HCT116 (cell line): ENCODE measurements at regions not wholly inside any gene's neighbourhood (a gene's known extent, or its start where the extent isn't known, plus 50 kb on each side); places are given as distances from the start of the nearest gene placed in this dataset.

Experiments used
- ATAC-seq: fragments of 200-7000 bp; cut with Tn5 transposase; 2 replicates; pipeline ENCODE4 v1.9.1; 2020; ENCODE audit warnings: mild to moderate bottlenecking, moderate library complexity
- BruUV-seq: library from RNA; stranded (reverse); fragments of 400-500 nt; replicated peaks from 2 replicates; lab custom pipeline; 2021; lab: Mats Ljungman, UMichigan
- CTCF ChIA-PET: fragments of 300-600 bp; sonication (Branson Sonifier 250); formaldehyde crosslinking; loops from one replicate; lab custom pipeline; 2021; ENCODE audit warnings: antibody characterized with exemption; lab: Charles Lee
- POLR2A ChIA-PET: fragments of 300-600, 350-600 bp; sonication (Branson Sonifier 250); formaldehyde crosslinking; loops from one replicate; lab custom pipeline; 2021; ENCODE audit warnings: antibody characterized with exemption; lab: Charles Lee
- RAD21 ChIA-PET, 2 experiments: fragments of 300-600 bp; sonication (Branson Sonifier 250); formaldehyde crosslinking; loops; one replicate each; lab custom pipeline; 2023; ENCODE audit warnings: low total read pairs in 2 of 2; ENCODE audit not compliant: uncharacterized antibody in 2 of 2, unreplicated experiment in 2 of 2, low non-redundant PET in 1 of 2; lab: Charles Lee
- DNase-seq: peaks from one replicate; pipeline ENCODE4 v3.0.0-alpha.2; 2010; ENCODE audit warnings: low read depth, low spot score
- H2AFZ ChIP-seq: fragments of 200-600 bp; shearing (Covaris generic), sonication (generic); 2 replicates; pipeline ENCODE4 v1.6.1; 2017; ENCODE audit warnings: low read depth, mixed run types, mixed read lengths, antibody characterized with exemption, low read length; ENCODE audit not compliant: poor library complexity, severe bottlenecking
- H3K27ac ChIP-seq: 2 replicates; pipeline ENCODE4 v1.5.1; 2012; ENCODE audit warnings: low read depth, low read length
- H3K27me3 ChIP-seq: fragments of 200-600 bp; sonication (generic); 2 replicates; pipeline ENCODE4 v1.6.1; 2016; ENCODE audit warnings: mixed run types, low read length, mixed read lengths; ENCODE audit not compliant: insufficient read depth
- H3K36me3 ChIP-seq, 2 experiments: fragments of 200-500 bp in 1 of 2; fragments of 200-600 bp in 1 of 2; sonication (Bioruptor generic) in 1 of 2; sonication (generic) in 1 of 2; 2 replicates each; pipeline versions ENCODE4 v1.5.1 to v1.6.1; 2014 to 2016; ENCODE audit warnings: low read length in 2 of 2, inconsistent platforms in 1 of 2, mixed read lengths in 1 of 2, mixed run types in 1 of 2; ENCODE audit not compliant: insufficient read depth in 2 of 2, control insufficient read depth in 1 of 2
- H3K4me1 ChIP-seq, 2 experiments: fragments of 200-600 bp in 1 of 2; sonication (generic) in 1 of 2; 2 replicates each; pipeline versions ENCODE4 v1.5.1 to v1.6.1; 2012 to 2017; ENCODE audit warnings: low read length in 2 of 2, inconsistent platforms in 1 of 2, mild to moderate bottlenecking in 1 of 2, mixed read lengths in 1 of 2, mixed run types in 1 of 2, moderate library complexity in 1 of 2; ENCODE audit not compliant: insufficient read depth in 2 of 2, control insufficient read depth in 1 of 2
- H3K4me2 ChIP-seq: fragments of 200-600 bp; sonication (generic); 2 replicates; pipeline ENCODE4 v1.6.1; 2017; ENCODE audit warnings: mixed run types, low read length, mixed read lengths
- H3K4me3 ChIP-seq, 2 experiments: fragments of 200-600 bp in 1 of 2; sonication (generic) in 1 of 2; replicated peaks in 1 of 2; 2 replicates each; pipeline ENCODE4 v1.5.1; 2011 to 2016; ENCODE audit warnings: low read length in 2 of 2, control low read depth in 1 of 2, low read depth in 1 of 2, mild to moderate bottlenecking in 1 of 2, mixed read lengths in 1 of 2, mixed run types in 1 of 2
- H3K79me2 ChIP-seq: fragments of 200-600 bp; sonication (generic); 2 replicates; pipeline ENCODE4 v1.6.1; 2017; ENCODE audit warnings: mild to moderate bottlenecking, mixed run types, low read length, moderate library complexity, mixed read lengths; ENCODE audit not compliant: insufficient read depth
- H3K9ac ChIP-seq: fragments of 200-600 bp; sonication (generic); 2 replicates; pipeline ENCODE4 v1.6.1; 2016; ENCODE audit warnings: low read length, mixed read lengths
- H3K9me2 ChIP-seq: fragments of 200-600 bp; sonication (generic), shearing (Covaris generic); 2 replicates; pipeline ENCODE4 v1.6.1; 2017; ENCODE audit warnings: mixed run types, mild to moderate bottlenecking, moderate library complexity; ENCODE audit not compliant: insufficient read depth
- H3K9me3 ChIP-seq, 2 experiments: fragments of 200-500 bp in 1 of 2; fragments of 200-600 bp in 1 of 2; sonication (Bioruptor generic) in 1 of 2; sonication (generic) in 1 of 2; 2 replicates each; pipeline ENCODE4 v1.6.1; 2014 to 2017; ENCODE audit warnings: low read length in 2 of 2, mixed read lengths in 2 of 2, inconsistent platforms in 1 of 2, low read depth in 1 of 2, mild to moderate bottlenecking in 1 of 2, mixed run types in 1 of 2, moderate library complexity in 1 of 2; ENCODE audit not compliant: control insufficient read depth in 1 of 2, insufficient read depth in 1 of 2
- H4K20me1 ChIP-seq: fragments of 200-600 bp; sonication (generic), shearing (Covaris generic); 2 replicates; pipeline ENCODE4 v1.6.1; 2017; ENCODE audit warnings: mixed run types, mild to moderate bottlenecking, moderate library complexity; ENCODE audit not compliant: insufficient read depth
- ATF3 ChIP-seq: IDR thresholded peaks from 2 replicates; pipeline ENCODE4 v1.6.1; 2012
- CBX3 ChIP-seq: IDR thresholded peaks from 2 replicates; pipeline ENCODE4 v1.6.1; 2012; ENCODE audit warnings: low read depth
- CEBPB ChIP-seq: IDR thresholded peaks from 2 replicates; pipeline ENCODE4 v1.6.1; 2012; ENCODE audit warnings: low read depth
- CTCF ChIP-seq, 3 experiments: fragments of 200-600 bp in 1 of 3; sonication (generic) in 1 of 3; IDR thresholded peaks in 2 of 3; conservative IDR thresholded peaks in 1 of 3; 2 replicates each; pipeline ENCODE4 v1.5.1; 2012 to 2017; ENCODE audit warnings: low read depth in 2 of 3, low read length in 2 of 3, antibody characterized with exemption in 1 of 3, borderline replicate concordance in 1 of 3, control low read depth in 1 of 3, mild to moderate bottlenecking in 1 of 3, mixed read lengths in 1 of 3, mixed run types in 1 of 3, moderate library complexity in 1 of 3; ENCODE audit not compliant: insufficient read depth in 1 of 3
- EGR1 ChIP-seq: IDR thresholded peaks from 2 replicates; pipeline ENCODE4 v1.6.1; 2012; ENCODE audit warnings: low read depth
- ELF1 ChIP-seq: IDR thresholded peaks from 2 replicates; pipeline ENCODE4 v1.6.1; 2012; ENCODE audit warnings: low read depth, borderline replicate concordance
- EZH2 ChIP-seq: fragments of 200-600 bp; sonication (generic); IDR thresholded peaks from 2 replicates; pipeline ENCODE4 v1.6.1; 2017; ENCODE audit warnings: antibody characterized with exemption, mixed run types
- FOSL1 ChIP-seq: IDR thresholded peaks from 2 replicates; pipeline ENCODE4 v1.6.1; 2012; ENCODE audit warnings: low read depth
- JUND ChIP-seq: IDR thresholded peaks from 2 replicates; pipeline ENCODE4 v1.6.1; 2012
- POLR2A ChIP-seq: IDR thresholded peaks from 2 replicates; pipeline ENCODE4 v1.7.0; 2011; ENCODE audit warnings: borderline replicate concordance; ENCODE audit not compliant: insufficient read depth, insufficient read length; ENCODE audit errors: extremely low read depth
- POLR2AphosphoS5 ChIP-seq: IDR thresholded peaks from 2 replicates; pipeline ENCODE4 v1.6.1; 2011; ENCODE audit warnings: mild to moderate bottlenecking, low read depth, low read length, moderate library complexity
- RAD21 ChIP-seq: IDR thresholded peaks from 2 replicates; pipeline ENCODE4 v1.6.1; 2012; ENCODE audit warnings: low read depth, mild to moderate bottlenecking
- SIN3A ChIP-seq: IDR thresholded peaks from 2 replicates; pipeline ENCODE4 v1.6.1; 2012; ENCODE audit warnings: low read depth
- SP1 ChIP-seq: IDR thresholded peaks from 2 replicates; pipeline ENCODE4 v1.6.1; 2012; ENCODE audit warnings: low read depth
- TCF7L2 ChIP-seq: IDR thresholded peaks from 2 replicates; pipeline ENCODE4 v1.7.0; 2011; ENCODE audit warnings: borderline replicate concordance, inconsistent platforms; ENCODE audit not compliant: insufficient read depth, insufficient read length; ENCODE audit errors: extremely low read depth
- ZFX ChIP-seq: fragments of 450-650 bp; IDR thresholded peaks from 2 replicates; pipeline ENCODE4 v1.6.1; 2017
- intact Hi-C: fragments of 100-400 bp; cut with micrococcal nuclease; formaldehyde crosslinking; loops from 2 replicates; pipeline ENCODE4 v1.10.0; 2022
- TF ChIP-seq, protein P1 (sequence below): IDR thresholded peaks from 2 replicates; pipeline ENCODE4 v1.6.1; 2012
- TF ChIP-seq, protein P2 (sequence below): IDR thresholded peaks from 2 replicates; pipeline ENCODE4 v1.6.1; 2011; ENCODE audit warnings: mild to moderate bottlenecking, low read length, moderate library complexity; ENCODE audit not compliant: insufficient replicate concordance; ENCODE audit errors: extremely low read depth

DNA sequence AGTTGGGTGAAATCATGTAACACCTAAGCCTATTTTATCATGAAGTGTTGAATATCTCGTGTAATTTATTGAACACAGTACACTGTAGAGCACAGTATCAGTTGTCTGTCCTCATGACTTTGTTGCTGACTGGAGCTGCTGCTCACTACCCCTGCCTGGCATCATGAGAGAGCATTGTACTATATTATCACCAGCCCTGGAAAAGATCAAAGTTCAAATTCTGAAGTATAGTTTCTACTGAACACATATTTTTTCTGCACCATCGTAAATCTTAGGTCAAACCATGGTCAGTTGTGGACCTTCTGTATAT, 169.3 kb upstream of the RAI14 start (continued):
- TF ChIP-seq JUND: no peak
- TF ChIP-seq, protein P1, sequence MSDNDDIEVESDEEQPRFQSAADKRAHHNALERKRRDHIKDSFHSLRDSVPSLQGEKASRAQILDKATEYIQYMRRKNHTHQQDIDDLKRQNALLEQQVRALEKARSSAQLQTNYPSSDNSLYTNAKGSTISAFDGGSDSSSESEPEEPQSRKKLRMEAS: no peak
- TF ChIP-seq EGR1: no peak
- TF ChIP-seq EZH2: no peak
- TF ChIP-seq ATF3: no peak
- no peak for TF ChIP-seq CBX3
- TF ChIP-seq SP1: no peak
- TF ChIP-seq SIN3A: no peak
- no peak for TF ChIP-seq RAD21
- no peak for TF ChIP-seq POLR2A
- TF ChIP-seq ELF1: no peak
- TF ChIP-seq CEBPB: no peak
- TF ChIP-seq ZFX: no peak
- no peak for TF ChIP-seq FOSL1

GRCh38 chr5:34487159-34487879, 168.8 kb upstream of the RAI14 start:
- no peak overlapping the region for H3K9ac ChIP-seq
- RAD21 ChIA-PET: interaction anchor here in 1 of 2 experiments (1.6 kb wide), 1 partner anchor 411 kb away, joined by 4 read pairs; no protein-coding TSS in a partner anchor
- CTCF ChIA-PET: interaction anchor here (1.6 to 2.1 kb wide), 4 partner anchors 411 to 517 kb away, joined by 3 to 16 read pairs (median 8); no protein-coding TSS in a partner anchor

More at GRCh38 chr5:34487159-34487879, 168.8 kb upstream of the RAI14 start:
- Histone ChIP-seq H3K27ac (no peak overlapping the region), H3K4me3 (no peak overlapping the region), H3K27me3 (no peaks in the 10 kb centered on the region), H2AFZ (no peak overlapping the region), H4K20me1 (no peaks in the 10 kb centered on the region), H3K36me3 (no peaks in the 10 kb centered on the region), H3K4me2 (no peak overlapping the region), H3K4me1 (no peaks in the 10 kb centered on the region), H3K9me2 (no peaks in the 10 kb centered on the region), H3K79me2 (no peaks in the 10 kb centered on the region), H3K9me3 (no peaks in the 10 kb centered on the region)
- no TSS peak for BruUV-seq
- TF ChIP-seq TCF7L2: no peak
- TF ChIP-seq, protein P2, sequence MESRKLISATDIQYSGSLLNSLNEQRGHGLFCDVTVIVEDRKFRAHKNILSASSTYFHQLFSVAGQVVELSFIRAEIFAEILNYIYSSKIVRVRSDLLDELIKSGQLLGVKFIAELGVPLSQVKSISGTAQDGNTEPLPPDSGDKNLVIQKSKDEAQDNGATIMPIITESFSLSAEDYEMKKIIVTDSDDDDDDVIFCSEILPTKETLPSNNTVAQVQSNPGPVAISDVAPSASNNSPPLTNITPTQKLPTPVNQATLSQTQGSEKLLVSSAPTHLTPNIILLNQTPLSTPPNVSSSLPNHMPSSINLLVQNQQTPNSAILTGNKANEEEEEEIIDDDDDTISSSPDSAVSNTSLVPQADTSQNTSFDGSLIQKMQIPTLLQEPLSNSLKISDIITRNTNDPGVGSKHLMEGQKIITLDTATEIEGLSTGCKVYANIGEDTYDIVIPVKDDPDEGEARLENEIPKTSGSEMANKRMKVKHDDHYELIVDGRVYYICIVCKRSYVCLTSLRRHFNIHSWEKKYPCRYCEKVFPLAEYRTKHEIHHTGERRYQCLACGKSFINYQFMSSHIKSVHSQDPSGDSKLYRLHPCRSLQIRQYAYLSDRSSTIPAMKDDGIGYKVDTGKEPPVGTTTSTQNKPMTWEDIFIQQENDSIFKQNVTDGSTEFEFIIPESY: no peak
- no peak for TF ChIP-seq POLR2AphosphoS5
- no peak for TF ChIP-seq CEBPB
- TF ChIP-seq SP1: no peak
- no peak for TF ChIP-seq EZH2
- TF ChIP-seq EGR1: no peak
- TF ChIP-seq FOSL1: no peak
- TF ChIP-seq SIN3A: no peak
- TF ChIP-seq CTCF (IDR thresholded peaks at IDR 0.05 in 2 of 3, conservative IDR thresholded peaks at IDR 0.05 in 1 of 3; ENCODE audit: borderline replicate concordance in 1 of 3, insufficient read depth in 1 of 3, low read depth in 2 of 3, low read length in 2 of 3): no peak
- no peak for ATAC-seq
- intact Hi-C loops: no loop called here
- no peak for DNase-seq
- POLR2A ChIA-PET: no interaction called here
